LNCAP (cell line): ENCODE measurements at regions not wholly inside any gene's neighbourhood (a gene's known extent, or its start where the extent isn't known, plus 50 kb on each side); places are given as distances from the start of the nearest gene placed in this dataset.

ENCODE experiments used
- CTCF ChIP-seq: fragments of 450-650 bp; IDR thresholded peaks from 2 replicates; pipeline ENCODE4 v1.5.1; 2017; ENCODE audit warnings: mild to moderate bottlenecking

GRCh38 chr3:81863756-81864155 is 102.3 kb upstream of the GBE1 start:
- TF ChIP-seq CTCF: no peak

- no peak for TF ChIP-seq CTCF
Observed at GRCh38 chr3:81861593-81861992, 100.1 kb upstream of the GBE1 start.

GRCh38 chr3:81859524-81859923 is 98.1 kb upstream of the GBE1 start:
- no peak for TF ChIP-seq CTCF

- no peak for TF ChIP-seq CTCF
Observed at GRCh38 chr3:81853431-81853830, 92.0 kb upstream of the GBE1 start.

GRCh38 chr3:81851176-81851575 is 89.7 kb upstream of the GBE1 start:
- TF ChIP-seq CTCF: no peak

GRCh38 chr3:81846988-81847387 is 85.5 kb upstream of the GBE1 start:
- TF ChIP-seq CTCF: no peak

- TF ChIP-seq CTCF: no peak
Observed at GRCh38 chr3:81841540-81841939, 80.1 kb upstream of the GBE1 start.

- TF ChIP-seq CTCF: no peak
Observed at GRCh38 chr3:81839504-81840094, 78.2 kb upstream of the GBE1 start.
